Suprapubic skin (tissue), 4 donors: ENCODE measurements at regions not wholly inside any gene's neighbourhood (a gene's known extent, or its start where the extent isn't known, plus 50 kb on each side); places are given as distances from the start of the nearest gene placed in this dataset.

Experiments
- DNase-seq, 2 donors: peaks; one replicate each; pipeline ENCODE4 v3.0.0-alpha.2; 2019; ENCODE audit warnings: low spot score in 2 of 2
- H3K27ac ChIP-seq: fragments of 200-600 bp; sonication (generic); one replicate; pipeline ENCODE4 v1.5.1; 2019
- H3K27me3 ChIP-seq: fragments of 200-600 bp; sonication (generic); one replicate; pipeline ENCODE4 v1.5.1; 2019
- H3K36me3 ChIP-seq: fragments of 200-600 bp; sonication (generic); one replicate; pipeline ENCODE4 v1.5.1; 2019
- H3K4me1 ChIP-seq: fragments of 200-600 bp; sonication (generic); one replicate; pipeline ENCODE4 v1.5.1; 2019
- H3K4me3 ChIP-seq: fragments of 200-600 bp; sonication (generic); one replicate; pipeline ENCODE4 v1.5.1; 2019; ENCODE audit warnings: mild to moderate bottlenecking
- H3K9me3 ChIP-seq: fragments of 200-600 bp; sonication (generic); one replicate; pipeline ENCODE4 v1.5.1; 2019
- EP300 ChIP-seq: sonication (generic); formaldehyde crosslinking; IDR thresholded peaks from one replicate; pipeline ENCODE4 v1.6.1; 2017; ENCODE audit warnings: antibody characterized with exemption
- POLR2A ChIP-seq, 2 donors: fragments of 450-650 bp; IDR thresholded peaks; one replicate each; pipeline ENCODE4 v1.6.1; 2017; ENCODE audit warnings: antibody characterized with exemption in 2 of 2, mild to moderate bottlenecking in 2 of 2, moderate library complexity in 2 of 2
- POLR2AphosphoS5 ChIP-seq, 3 donors: sonication (generic); formaldehyde crosslinking; IDR thresholded peaks; one replicate each; pipeline ENCODE4 v1.6.1; 2017; ENCODE audit warnings: antibody characterized with exemption in 3 of 3
- WGBS: methylation state at CpG from one replicate; pipeline ENCODE4 v1.1.5; 2018; 5-methylcytosine and 5-hydroxymethylcytosine counted together
- TF ChIP-seq, protein P1 (sequence below), 2 donors: fragments of 200-600 bp in 1 of 2; fragments of 450-650 bp in 1 of 2; sonication (generic) in 1 of 2; IDR thresholded peaks; one replicate each; pipeline ENCODE4 v1.5.1; 2016 to 2019; ENCODE audit warnings: antibody characterized with exemption in 2 of 2, mild to moderate bottlenecking in 1 of 2, moderate library complexity in 1 of 2

DNA sequence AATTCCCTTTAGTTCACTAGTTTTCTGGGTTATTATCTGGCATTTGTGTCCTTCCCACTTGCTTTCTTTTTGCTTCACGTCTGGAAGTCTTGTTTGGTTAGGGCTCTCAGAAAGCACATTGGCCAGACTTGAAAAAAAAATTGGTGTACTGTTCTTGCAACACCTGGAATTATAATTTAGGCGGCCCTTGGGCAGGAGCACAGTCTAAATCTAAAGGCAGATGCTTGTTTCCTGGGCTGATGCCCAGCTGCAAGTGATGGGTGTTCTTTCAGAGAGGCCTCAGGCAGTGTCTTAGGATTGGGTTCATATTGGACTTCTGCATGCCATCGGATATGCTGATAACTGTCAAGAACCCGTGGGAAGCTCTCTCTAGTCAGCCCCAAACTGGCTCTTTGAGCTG, 521.5 kb downstream of the PDCD6IP start:
- peaks cover 6% of the 10 kb centered on the region for H3K9me3 ChIP-seq
- no peaks in the 10 kb centered on the region for H3K27me3 ChIP-seq
- H3K27ac ChIP-seq = no peak overlapping the region
- H3K4me3 ChIP-seq = no peak overlapping the region
- WGBS = 37% methylated on average over 4 of the region's 4 CpGs
- TF ChIP-seq POLR2AphosphoS5 (IDR thresholded peaks at IDR 0.05) (no peak), EP300 (no peak), POLR2A (IDR thresholded peaks at IDR 0.05) (no peak)
- TF ChIP-seq, protein P1, sequence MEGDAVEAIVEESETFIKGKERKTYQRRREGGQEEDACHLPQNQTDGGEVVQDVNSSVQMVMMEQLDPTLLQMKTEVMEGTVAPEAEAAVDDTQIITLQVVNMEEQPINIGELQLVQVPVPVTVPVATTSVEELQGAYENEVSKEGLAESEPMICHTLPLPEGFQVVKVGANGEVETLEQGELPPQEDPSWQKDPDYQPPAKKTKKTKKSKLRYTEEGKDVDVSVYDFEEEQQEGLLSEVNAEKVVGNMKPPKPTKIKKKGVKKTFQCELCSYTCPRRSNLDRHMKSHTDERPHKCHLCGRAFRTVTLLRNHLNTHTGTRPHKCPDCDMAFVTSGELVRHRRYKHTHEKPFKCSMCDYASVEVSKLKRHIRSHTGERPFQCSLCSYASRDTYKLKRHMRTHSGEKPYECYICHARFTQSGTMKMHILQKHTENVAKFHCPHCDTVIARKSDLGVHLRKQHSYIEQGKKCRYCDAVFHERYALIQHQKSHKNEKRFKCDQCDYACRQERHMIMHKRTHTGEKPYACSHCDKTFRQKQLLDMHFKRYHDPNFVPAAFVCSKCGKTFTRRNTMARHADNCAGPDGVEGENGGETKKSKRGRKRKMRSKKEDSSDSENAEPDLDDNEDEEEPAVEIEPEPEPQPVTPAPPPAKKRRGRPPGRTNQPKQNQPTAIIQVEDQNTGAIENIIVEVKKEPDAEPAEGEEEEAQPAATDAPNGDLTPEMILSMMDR (IDR thresholded peaks at IDR 0.05) = no peak
- no peaks in the 10 kb centered on the region for H3K4me1 ChIP-seq
- no peaks in the 10 kb centered on the region for H3K36me3 ChIP-seq
- no peak for DNase-seq

DNA sequence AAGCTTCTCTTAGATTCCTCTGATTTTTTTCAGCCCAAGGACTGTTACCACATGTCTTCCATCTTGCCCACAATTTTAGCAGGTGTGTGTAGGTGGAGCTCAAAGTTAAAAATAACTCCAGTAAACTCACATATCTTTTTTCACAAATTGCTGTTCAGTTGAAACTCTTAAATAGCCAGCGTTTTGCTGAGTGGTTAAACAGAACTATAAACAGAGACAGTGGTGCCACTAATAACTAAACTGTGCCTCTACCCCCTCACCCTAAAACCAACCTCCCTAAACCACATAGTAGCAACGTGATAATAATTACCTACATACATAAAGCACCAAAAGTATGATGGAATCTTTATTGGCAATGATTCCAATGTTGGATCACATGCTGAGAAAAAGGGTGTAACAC, 525.1 kb downstream of the PDCD6IP start:
- 30% methylated on average over 2 of the region's 2 CpGs for WGBS
- Histone ChIP-seq H3K27ac (no peak overlapping the region), H3K36me3 (no peaks in the 10 kb centered on the region), H3K4me1 (no peaks in the 10 kb centered on the region), H3K27me3 (no peaks in the 10 kb centered on the region), H3K4me3 (no peak overlapping the region), H3K9me3 (no peaks in the 10 kb centered on the region)
- DNase-seq = no peak
- TF ChIP-seq EP300 = no peak
- no peak for TF ChIP-seq POLR2AphosphoS5 (IDR thresholded peaks at IDR 0.05)
- TF ChIP-seq, protein P1 (IDR thresholded peaks at IDR 0.05) = no peak
- TF ChIP-seq POLR2A (IDR thresholded peaks at IDR 0.05) = no peak

DNA sequence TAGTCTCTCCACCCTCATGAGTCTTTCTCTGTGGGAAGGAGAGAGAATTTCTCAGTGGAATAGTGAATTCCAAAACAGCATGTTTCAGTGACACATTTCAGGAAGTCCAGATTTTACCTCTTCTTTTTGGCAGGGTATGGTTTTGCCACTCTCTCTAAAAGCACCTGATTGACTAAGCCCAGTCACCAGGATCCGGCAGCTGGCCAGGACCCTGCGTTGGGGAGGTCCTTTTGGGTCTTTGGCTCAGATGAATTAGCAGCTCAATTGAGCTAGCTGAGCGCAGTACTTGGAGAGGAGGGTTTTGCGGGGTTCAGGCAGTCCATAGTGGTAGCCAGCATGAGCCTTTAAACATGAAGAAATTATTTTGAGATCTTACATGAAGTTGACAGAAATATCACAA, 548.2 kb downstream of the PDCD6IP start:
- H3K36me3 ChIP-seq = no peaks in the 10 kb centered on the region
- H3K9me3 ChIP-seq = no peaks in the 10 kb centered on the region
- no peak overlapping the region for H3K27ac ChIP-seq
- H3K27me3 ChIP-seq = no peaks in the 10 kb centered on the region
- H3K4me3 ChIP-seq = no peak overlapping the region
- no peak for DNase-seq
- WGBS = 74% methylated on average over 4 of the region's 4 CpGs
- no peak for TF ChIP-seq POLR2AphosphoS5 (IDR thresholded peaks at IDR 0.05)
- TF ChIP-seq, protein P1 (IDR thresholded peaks at IDR 0.05) = no peak
- TF ChIP-seq EP300 = no peak
- TF ChIP-seq POLR2A (IDR thresholded peaks at IDR 0.05) = no peak
- no peaks in the 10 kb centered on the region for H3K4me1 ChIP-seq

DNA sequence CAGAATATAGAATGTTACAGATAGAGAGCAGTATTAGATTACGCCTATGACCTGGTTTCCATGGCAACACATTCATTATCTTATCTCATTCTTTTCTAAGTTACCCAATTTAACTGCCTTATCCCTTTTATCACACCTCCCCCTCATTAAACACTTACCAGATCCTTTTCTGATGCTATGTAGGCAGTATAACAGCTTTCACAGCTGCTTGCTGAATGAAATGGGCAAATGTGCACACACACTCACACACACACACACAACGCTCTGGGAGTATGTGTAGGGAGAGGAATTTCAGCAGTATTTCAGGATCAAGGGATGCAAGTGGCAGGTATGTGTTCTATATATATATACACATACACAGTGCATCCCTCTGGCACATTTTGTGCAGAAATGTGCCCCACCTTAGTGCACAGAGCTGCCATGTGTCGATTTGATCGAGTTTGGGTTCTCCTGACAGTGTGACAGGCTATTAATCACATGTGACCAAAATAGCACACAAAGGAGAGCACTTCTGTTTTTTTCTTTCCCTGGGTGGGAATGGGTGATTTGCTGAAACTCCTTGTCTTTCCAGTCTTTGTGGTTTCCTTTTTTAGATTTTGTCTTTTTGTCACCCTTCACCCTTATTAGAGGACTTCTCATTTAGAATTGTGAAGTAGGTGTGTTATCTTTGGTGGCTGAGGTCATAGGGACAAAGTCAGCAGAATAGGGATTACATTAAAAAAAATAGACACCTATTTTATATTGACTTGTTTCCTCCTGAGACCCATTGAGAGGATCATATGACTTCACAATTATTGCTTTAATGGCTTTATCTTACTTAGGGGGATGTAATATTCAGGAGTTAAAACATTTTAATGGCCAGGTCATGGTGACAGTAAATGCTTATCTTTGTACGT, 553.7 kb downstream of the PDCD6IP start:
- Histone ChIP-seq H3K36me3 (no peaks in the 10 kb centered on the region), H3K9me3 (no peaks in the 10 kb centered on the region), H3K4me1 (no peaks in the 10 kb centered on the region), H3K27ac (no peak overlapping the region), H3K27me3 (no peaks in the 10 kb centered on the region), H3K4me3 (no peak overlapping the region)
- TF ChIP-seq POLR2A (IDR thresholded peaks at IDR 0.05) = no peak
- TF ChIP-seq, protein P1 (IDR thresholded peaks at IDR 0.05) = no peak
- no peak for TF ChIP-seq EP300
- TF ChIP-seq POLR2AphosphoS5 (IDR thresholded peaks at IDR 0.05) = no peak
- WGBS = 43% methylated on average over 5 of the region's 5 CpGs
- no peak for DNase-seq

DNA sequence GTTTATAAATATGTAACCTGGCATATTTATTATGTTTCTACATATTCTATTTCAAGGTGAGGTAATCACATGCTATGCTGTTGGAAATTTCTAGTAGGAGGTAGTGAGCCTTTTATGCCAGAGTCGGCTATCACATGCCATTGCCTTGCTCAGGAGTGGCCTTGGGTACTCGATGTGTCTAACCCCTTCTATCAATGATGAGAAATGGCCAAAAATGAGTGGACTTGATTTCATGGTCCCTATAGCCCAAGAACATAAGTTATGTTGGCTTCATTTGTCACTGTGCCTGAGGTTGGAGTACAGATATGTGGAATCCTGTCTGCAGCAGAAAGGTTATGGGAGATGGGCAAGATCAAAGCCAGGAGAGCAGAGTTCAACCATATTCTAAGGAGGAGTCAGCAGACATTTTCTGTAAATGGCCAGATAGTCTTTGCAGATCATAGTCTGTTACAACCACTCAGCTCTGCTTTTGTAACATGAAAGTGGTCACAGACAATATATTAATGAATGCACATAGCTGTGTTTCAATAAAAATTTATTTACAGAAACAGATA, 554.4 kb downstream of the PDCD6IP start:
- 91% methylated on average over 2 of the region's 2 CpGs for WGBS

More for the DNA sequence above, 554.4 kb downstream of the PDCD6IP start:
- TF ChIP-seq POLR2A (IDR thresholded peaks at IDR 0.05) (no peak), POLR2AphosphoS5 (IDR thresholded peaks at IDR 0.05) (no peak), EP300 (no peak)
- TF ChIP-seq, protein P1 (IDR thresholded peaks at IDR 0.05) = no peak
- no peak for DNase-seq
- peaks cover 2% of the 10 kb centered on the region for H3K4me1 ChIP-seq
- no peak overlapping the region for H3K27ac ChIP-seq
- H3K9me3 ChIP-seq = no peaks in the 10 kb centered on the region
- H3K4me3 ChIP-seq = no peak overlapping the region
- H3K27me3 ChIP-seq = no peaks in the 10 kb centered on the region
- H3K36me3 ChIP-seq = no peaks in the 10 kb centered on the region
